Pons (tissue), 1 donor: ENCODE measurements at regions not wholly inside any gene's neighbourhood (a gene's known extent, or its start where the extent isn't known, plus 50 kb on each side); places are given as distances from the start of the nearest gene placed in this dataset.

Experiments
- DNase-seq: peaks from one replicate; pipeline ENCODE4 v3.0.0-alpha.2; 2016; ENCODE audit warnings: low spot score

DNA sequence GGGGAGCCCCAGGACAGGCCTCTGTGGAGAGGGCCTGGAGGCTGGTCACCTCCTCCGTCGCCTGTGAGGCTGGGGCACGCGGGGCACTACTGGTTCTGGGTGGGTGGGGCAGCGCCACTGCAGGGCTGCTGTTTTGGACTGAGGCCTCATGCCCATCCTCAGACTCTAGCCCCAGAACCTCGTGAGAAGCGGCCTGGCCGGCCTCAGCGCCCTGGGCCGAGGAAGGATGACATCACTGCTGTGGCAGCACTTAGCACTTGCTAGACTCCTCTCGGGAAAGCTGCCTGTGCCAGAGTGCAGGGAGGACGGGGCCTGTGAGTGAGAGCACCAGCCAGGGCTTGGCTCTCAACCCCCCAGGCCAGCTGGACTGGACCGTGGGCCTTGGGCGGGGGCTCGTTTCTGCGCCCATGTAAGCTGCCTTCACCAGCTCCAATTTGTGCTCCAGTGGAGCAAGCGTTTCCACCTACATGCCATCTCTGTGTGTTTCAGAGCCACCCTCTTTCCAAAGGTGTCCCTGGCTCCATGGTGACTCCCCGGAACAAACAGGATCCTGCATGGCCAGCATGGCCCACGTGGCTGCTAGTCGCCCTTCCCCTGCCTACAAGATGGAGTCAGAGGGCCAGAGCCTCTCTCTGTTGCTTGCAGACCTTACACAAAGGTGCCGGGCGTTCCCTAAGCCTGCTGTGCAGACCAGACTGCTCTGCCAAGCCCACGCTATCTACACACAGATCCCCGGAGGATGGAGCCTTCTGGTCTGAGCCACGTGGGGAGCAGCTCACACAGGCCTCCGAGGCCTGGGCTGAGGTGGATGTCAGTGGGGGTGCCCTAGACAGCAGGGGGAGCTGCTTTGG, 102.9 kb downstream of the CTTN start:
- DNase-seq: no peak

DNA sequence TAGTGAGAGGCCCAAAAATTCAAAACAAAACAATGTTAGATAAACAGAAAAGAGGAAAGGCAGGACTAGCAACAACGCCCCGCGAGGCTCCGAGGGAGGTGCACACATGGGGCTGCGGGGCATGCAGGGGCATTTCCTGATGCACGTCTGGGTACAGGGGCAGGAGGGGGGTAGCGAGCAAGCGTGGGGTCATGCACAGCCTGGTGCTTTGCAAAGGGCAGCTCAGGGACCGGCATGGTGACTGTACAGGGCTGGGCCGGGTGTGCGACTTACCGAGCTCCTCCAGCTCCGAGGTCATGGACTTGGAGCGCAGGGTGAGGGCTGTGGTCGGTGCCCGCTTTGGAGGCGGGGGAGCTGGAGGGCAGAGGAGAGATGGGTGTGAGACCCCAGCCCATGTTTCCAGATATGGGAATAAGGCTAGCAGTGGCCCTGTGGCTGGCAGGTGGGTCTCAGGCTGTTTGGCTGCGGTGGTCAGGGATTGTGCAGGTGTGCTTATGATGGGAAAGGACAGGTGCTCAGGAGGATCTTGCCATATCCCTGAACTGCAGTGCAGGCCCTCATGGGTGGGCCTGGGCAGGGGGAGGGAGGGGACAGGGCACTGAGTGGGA, 103.7 kb downstream of the CTTN start:
- no peak for DNase-seq

DNA sequence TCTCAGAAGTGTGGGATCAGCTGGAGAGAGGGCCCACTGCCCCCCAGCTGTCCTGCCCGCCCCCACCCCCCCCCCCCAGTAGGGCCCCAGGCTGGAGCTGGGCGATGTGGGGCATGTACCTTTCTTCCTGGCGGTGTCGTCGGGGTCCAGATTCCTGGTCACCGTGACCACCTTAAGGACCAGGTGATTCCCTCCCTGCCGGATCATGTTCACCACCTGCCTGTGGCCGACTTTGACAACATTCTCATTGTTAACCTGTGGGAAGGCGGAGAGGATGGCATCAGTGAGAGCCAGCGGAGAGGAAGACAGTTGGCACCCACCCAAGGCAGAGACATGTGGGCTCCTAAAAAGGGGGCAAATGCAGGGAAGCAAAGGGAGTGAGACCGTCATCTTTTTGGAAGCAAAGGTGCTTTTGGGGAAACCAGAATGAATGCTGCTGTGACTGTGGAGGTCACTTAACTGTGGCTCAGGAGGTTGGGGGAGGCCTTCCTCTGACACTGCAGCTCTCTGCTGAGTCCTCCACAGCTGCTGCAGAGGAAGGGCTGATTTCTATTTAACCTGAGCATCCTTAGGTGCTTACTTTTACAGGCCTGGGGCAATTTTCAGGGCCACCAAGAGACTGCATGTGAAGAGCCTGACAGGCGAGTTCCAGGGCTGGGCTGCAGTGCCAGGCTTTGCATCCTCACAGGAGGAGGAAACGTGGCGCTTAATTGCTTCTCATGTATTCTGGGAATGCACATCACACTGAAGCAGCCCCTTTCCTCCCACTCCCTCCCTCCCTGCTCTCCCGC, 104.5 kb downstream of the CTTN start:
- DNase-seq: no peak

DNA sequence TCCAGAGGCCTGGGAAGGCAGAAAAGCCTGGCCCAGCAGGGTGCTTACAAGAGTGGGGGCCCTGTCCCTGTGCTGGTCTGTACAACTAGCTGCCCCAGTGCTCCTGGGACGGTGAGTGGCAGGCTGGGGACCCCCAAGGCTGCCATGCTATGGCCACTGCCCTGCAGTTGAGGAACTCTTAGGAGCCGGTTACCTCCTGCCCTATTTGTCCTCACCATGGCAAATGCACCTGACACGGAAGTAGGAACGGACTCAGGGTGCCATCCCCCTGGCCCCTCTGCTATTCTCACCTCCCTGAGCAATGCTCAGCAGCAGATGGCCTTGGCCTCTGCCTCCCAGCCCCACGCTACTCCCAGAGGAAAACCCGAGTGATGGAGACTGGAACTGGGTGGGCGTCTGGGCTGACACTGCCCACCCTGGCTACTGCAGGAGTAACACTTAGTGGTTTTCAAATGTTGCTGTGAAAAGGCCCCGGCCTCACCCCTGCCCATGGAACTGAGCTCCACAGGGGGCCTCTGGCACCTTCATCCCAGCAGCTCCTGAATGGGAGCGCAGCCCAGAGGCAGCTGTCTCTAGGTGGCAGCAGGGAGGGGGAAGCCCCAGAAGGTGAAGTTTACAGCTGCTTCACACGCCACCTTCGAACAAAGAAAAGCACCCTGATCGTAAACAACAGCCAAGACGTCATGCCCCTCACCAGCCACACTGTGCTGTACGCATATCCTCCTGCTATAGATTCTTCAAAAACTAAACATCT, 105.3 kb downstream of the CTTN start:
- no peak for DNase-seq

DNA sequence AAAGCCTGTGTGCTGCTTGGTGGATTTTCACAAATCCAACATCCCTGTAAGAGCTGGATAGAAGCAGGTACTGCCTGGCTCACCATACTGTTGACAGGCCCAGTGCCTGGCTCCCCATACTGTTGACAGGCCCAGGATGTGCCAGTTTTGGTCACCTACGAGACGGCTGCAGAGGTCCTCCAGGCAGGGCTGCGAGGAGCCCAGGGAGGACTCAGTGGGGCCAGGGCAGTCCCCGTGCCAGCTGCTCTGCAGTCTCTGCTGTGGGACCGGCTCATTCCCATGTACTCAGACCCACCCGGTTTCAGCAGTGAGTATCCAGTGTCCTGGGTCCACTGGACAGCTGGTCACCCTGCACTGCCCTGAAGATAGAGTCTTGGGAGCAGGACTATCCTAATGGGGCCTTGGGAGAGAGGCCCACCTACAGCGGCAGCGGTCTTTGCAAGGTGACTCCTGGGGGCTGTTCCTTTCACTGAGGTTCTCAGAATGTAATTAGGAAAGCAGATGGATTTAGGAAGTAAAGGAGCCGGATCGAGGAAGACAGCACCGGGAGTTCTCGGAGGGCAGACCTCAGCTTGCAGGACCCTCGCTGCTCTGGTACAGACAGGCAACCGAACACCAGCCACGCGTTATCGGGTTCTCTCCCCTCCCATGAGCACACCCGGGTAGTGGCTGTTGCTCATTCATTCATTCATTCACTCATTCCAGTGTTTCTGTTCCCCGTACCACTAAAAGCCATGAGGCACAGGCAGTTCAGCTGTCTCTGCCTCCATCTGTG, 106.1 kb downstream of the CTTN start:
- DNase-seq: no peak

DNA sequence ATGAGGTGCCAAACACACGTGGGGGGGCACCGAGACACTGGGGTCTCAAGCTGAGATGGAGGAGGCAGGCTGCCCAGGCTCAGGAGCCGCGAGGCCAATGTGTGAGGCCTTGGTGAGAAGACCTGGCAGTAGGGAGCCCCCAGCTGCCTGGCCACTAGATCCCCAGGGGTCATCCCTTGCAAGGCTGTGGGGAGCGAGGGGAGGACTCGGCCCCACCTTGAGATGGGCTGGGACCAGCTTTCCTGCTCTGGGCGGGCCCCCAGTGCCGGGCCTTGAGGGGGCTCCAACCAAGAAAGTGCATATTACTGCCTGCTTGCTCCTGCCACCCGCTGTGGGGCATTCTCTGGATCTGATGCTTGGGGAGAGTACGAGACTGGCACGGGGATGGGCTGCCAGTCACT, 107.0 kb downstream of the CTTN start:
- DNase-seq: no peak

DNA sequence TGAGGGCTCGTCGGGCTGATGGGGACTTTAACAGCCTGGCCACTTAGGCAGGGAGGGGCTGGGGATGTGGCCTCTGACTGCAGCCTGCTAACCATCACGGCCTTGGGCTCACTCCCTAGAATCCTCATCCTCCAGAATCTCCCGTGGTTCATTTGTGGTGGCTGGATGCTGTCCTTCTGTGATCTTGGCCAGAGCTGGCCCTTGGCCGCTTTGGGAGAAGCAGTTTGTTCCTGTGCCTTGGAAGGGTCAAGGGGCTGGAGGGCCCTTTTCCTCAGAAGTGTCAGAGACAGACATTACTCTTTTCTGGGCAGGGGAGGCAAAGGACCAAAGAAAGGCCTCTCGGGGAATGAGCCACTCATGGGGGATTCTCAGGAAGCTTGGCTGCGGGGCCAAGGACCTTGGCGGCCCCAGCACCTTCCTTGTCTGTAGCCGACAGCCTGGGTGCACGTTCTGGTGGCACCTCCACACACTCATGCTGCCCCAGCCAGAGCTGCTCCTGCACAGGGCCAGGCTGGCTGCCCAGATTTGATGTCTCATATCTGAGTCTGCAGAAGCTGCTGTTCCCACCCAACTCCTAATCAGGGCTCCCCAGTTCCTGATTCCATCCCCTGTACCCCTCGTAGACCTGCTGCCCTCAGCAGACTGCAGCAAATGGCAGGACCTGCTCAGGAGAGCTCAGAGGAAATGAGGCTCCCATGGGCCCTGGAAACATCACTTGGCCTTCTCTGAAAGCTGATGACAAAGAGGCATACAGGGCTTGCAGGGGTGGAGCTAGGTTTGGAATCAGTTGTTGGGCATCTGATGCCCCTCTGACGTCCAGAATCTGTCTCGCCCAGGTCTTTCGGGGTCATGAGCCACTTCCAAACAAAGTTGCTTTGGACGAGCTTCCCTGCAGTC, 107.7 kb downstream of the CTTN start:
- DNase-seq: no peak

DNA sequence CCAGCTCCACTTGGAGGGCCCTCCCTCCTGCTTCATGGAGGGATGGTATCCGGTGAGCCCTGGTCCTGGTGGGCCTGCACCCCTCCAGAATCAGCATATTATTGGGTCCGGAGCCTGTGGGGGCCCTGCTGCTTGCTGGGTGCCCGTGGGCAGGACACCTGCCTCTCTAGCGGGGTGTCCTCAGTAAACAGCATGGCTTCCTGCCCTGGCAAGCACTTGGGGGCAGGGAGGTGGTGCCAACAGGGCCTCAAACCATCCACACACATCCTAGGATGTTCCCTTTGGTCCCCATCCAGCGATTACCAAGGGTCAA, 108.3 kb downstream of the CTTN start:
- DNase-seq: no peak

DNA sequence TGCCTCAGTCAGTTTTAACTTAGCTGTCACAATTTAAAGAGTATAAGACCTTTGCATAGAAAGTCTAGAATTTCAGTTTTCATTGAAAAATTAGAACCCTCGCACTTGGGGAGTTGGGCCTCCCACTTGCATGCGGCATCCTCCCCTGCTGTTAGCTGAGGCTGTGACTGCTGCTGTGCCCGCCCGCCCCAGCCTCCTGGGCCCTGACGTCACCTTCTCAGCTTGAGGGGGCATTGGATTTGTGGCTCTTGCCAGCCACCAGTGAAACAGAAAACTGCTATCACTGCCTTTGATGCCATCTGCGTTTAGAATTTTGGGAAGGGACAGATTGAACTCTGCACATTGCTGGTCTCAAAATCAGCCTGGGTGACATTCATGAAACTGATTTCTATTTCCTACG, 108.7 kb downstream of the CTTN start:
- no peak for DNase-seq

DNA sequence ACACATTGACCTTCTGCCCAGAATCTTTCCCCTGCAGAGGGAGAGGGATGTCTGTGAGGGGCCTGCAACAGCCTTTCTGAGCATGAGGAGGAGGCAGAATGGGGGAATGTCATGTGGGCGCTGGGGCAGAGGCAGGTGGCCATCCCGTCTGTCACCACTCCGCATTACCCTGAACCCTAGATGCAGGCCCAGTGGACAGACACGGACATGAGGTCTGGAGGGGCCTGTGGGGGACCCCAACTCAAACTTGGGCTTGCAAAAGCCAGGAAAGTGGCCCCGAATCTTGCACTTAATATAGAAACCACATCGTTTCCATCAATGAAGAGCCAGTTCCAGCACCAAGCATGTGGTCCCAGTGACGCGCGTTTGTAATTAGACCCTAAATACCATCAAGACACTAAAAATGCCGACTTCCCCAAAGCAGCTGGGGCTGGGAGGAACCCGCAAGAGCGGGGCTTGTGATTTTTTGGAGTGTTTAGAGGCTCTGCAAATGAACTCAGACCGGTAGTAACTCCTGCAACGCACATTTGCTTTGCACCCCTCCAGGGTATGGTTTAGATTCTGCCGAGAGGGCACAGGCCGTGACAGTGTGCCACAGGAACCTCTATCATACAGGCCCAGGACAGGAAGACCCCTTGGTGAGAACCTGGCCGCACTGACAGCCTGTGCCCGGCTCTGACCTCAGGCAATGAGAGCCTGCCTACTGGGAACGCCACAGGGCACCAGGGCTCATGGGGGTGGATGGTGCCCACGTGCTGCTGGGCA, 109.3 kb downstream of the CTTN start:
- no peak for DNase-seq

DNA sequence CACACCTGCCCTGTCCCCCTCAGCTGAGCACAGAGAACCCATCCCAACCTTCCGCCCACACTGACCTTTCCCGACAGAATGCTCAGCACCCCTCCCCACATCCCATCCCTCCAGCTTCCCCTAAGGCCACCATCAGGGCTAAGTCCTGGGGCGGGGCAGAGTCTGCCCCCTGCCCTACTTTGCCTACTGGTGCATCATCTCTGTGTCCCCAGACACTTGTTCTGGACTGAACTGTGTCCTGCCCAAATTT, 109.8 kb downstream of the CTTN start:
- no peak for DNase-seq

DNA sequence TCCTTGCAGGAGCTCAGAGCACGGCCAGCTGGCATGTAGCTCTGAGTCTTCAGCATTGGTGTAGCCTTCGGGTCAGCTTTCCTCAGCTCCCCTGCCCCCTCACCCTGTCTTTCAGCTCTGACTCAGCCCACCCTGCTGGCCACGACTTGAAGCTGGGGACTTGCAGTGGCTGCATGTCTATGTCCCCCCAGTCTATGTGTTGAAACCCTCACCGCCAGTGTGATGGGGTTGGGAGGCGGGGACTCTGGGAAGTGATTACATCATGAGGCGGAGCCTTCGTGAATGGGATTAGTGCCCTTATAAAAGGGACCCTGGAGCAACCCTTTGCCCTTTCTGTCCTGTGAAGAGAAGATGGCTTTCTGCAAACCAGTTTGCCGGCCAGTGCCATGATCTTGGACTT, 111.1 kb downstream of the CTTN start:
- DNase-seq: no peak

DNA sequence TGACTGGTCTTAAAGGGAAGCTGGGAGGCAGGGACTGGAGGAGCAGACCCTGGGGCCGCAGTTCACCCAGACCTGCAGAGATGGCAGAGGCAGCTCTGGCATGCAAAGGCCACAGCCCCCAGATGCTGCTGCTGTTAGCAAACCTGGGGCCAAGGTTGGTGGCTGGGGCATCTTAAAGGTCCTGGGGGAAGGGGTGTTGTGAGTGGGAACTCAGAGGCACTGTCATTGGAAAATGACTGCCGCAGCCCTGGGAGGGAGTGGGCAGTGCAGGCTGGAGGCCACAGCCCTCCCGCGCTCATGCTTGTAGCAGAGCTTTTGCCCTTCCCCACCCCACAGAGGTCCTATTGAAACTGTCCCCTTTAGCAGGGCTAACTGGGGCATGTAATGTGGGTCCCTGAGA, 111.8 kb downstream of the CTTN start:
- no peak for DNase-seq

DNA sequence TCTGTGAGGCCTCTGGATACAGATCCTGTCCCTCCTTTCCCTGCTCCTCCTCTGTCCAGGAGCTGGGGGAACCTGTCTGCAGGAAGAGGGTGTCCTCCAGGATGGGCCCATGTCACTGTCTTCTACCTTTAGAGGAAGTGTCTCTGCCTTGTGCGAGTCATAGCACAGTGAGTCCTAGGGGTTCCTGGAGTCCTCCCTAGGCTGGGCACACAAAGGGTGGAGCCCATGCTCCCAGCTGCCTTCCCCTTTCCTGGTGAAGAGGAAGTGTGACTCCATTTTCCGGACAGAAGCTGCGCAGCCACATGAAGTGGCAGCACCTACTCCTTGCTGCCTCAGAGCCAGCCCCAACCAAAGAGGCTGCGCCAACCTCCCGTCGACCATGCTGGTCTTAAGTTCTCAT, 112.2 kb downstream of the CTTN start:
- DNase-seq: no peak

DNA sequence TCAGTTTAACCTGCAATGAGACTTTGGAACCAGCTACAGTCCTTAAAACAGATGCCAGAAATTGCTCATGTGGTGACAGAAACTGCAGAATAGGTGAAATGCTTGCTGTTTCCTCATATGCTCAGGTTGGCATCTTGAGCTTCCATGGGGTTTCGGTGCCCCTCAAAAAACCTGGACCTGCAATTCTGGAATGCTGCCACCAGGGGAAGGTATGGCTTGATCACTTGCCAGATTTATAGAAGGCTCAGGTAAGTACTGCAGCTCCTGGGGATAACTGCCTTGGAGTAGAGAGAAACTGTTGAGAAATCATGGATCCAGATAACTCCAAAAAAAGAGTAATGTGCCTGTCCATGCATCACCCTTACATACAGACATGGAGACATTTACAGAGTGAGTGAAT, 113.0 kb downstream of the CTTN start:
- no peak for DNase-seq

DNA sequence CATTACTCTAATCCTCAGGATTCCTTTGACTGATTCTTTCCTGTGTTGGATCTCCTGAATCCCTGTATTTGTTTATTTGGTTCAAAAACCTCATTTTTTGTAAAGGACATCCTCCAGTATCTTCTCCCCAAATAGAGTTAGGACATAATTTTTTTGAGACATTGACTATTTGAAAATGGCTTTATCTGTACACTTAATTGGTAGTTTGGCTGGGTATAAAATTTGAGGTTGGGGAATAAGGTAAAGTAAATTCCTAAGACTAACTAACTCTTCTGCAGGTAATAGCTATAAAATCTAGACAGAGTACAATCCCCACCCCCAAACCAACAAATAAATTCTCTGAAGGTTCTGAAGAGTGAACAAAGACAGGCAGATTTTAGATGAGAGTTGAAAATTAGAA, 114.4 kb downstream of the CTTN start:
- no peak for DNase-seq

DNA sequence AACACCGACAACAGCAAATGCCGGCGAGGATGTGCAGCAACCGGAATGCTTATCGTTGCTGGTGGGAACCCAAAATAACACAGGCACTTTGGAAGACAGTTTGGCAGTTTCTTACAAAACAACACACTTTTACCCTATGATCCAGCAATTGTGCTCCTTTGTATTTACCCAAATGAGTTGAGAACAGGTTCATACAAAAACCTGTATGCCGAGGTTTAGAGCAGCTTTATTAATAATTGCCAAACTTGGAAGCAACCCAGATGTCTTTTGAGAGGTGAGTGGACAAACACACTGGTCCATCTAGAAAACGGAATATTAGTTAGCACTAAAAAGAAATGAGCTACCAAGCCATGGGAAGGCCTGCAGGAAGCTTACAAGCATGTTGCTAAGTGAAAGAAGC, 118.9 kb downstream of the CTTN start:
- no peak for DNase-seq

DNA sequence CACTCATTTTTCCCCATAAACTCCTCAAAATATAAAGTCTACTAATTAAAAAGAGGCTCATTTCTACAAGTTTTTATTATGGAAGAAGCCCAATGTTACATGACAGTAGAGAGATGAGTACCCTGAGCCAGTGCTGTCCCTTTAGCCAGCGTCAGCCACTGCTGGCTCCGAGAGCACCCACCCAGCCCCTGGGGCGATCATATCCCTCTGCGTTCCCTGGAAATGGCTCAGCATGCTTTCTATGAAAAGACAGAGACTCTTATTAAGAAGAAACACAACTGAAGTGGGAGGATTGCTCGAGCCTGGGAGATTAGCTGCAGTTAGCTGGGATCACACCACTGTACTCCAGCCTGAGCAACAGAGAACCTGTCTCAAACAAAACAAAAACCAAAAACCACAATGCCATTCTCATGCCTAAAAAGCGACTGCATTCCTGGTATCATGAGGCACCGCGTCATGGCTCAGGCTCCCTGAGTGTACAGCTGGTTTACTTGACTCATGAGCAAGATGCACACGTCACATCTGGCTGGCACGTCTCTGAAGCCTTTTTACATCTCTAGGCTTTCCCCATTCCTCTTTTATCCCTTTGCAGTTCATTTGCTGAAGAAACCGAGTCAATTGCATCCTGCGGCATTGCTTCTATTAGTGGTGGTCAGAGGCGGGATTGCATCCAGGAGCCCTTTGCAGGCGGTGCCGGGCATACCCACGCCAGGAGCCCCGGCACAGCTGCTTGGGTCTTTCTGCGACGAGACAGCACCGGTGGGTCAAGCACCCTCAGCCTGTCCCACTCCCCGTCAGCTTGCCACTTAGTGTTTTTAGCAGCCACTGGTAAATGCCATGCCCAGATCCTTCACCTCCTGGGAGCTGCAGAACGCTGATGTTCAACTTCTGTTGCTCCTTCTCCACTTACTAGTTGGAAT, 119.9 kb downstream of the CTTN start:
- DNase-seq: no peak

DNA sequence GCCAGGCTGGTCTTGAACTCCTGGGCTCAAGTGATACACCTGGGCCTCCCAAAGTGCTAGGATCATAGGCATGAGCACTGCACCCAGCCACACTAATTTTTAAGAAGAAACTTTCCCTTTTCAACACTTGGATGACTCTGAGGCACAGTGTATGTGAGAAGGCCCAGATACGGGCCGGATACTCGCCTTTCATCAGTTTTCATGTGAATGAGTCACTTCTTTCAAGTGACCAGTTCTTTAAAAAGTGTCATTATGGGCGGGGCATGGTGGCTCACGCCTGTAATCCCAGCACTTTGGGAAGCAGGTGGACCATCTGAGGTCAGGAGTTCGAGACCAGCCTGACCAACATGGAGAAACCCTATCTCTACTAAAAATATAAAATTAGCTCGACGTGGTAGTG, 120.8 kb downstream of the CTTN start:
- DNase-seq: no peak
